K562 (cell line): ENCODE measurements at regions not wholly inside any gene's neighbourhood (a gene's known extent, or its start where the extent isn't known, plus 50 kb on each side); places are given as distances from the start of the nearest gene placed in this dataset.
"Not testable (repeated sequence)": the region's sequence is repeated elsewhere in the genome, so short reads cannot be mapped to it uniquely, and the experiment has no call there.

Source experiments
- ATAC-seq: fragments of 200-7000 bp; cut with Tn5 transposase; 3 replicates; pipeline ENCODE4 v1.9.1; 2020; ENCODE audit warnings: moderate library complexity
- BruUV-seq: library from RNA; stranded (reverse); fragments of 400-500 nt; replicated peaks from 2 replicates; lab custom pipeline; 2021; lab: Mats Ljungman, UMichigan
- CTCF ChIA-PET: fragments of 300-600 bp; formaldehyde crosslinking; extraction: SDS; loops from one replicate; lab custom pipeline; 2021; ENCODE audit warnings: low intra/inter-chr PET ratio; lab: Yijun Ruan, JAX
- POLR2A ChIA-PET: fragments of 300-600, 350-650 bp; sonication (Branson Sonifier 250); formaldehyde crosslinking; extraction: SDS; loops from one replicate; lab custom pipeline; 2021; ENCODE audit warnings: antibody characterized with exemption, inconsistent platforms; lab: Yijun Ruan, JAX
- DNase-seq, 4 experiments: peaks; one replicate each; pipeline versions ENCODE4 v3.0.0 to v3.0.0-alpha.2; 2011 to 2018; ENCODE audit warnings: low spot score in 3 of 4, mixed read lengths in 3 of 4; ENCODE audit errors: extremely low read depth in 1 of 4
- FAIRE-seq: peaks from 2 replicates; lab custom pipeline; 2011; peaks lifted over from hg19 to GRCh38; lab: Jason Lieb, UNC
- H2AFZ ChIP-seq: 2 replicates; pipeline ENCODE4 v1.6.0; 2011; ENCODE audit warnings: low read depth, low read length, control low read depth, inconsistent platforms
- H3K27ac ChIP-seq: fragments of 200-600 bp; 3 replicates; pipeline ENCODE4 v1.8.0; 2011; ENCODE audit warnings: low read depth, mild to moderate bottlenecking, control low read depth, inconsistent platforms, low read length, moderate library complexity, mixed read lengths; ENCODE audit errors: extremely low read depth
- H3K27me3 ChIP-seq, 2 experiments: fragments of 300-600 bp in 1 of 2; 2 replicates in 1 of 2; 3 replicates in 1 of 2; pipeline versions ENCODE4 v1.6.0 to v1.8.0; 2011; ENCODE audit warnings: inconsistent platforms in 2 of 2, low read length in 2 of 2, mild to moderate bottlenecking in 1 of 2, mixed read lengths in 1 of 2, moderate library complexity in 1 of 2; ENCODE audit not compliant: control insufficient read depth in 2 of 2, insufficient read depth in 2 of 2
- H3K36me3 ChIP-seq: fragments of 300-600 bp; 3 replicates; pipeline ENCODE4 v1.8.0; 2011; ENCODE audit warnings: mild to moderate bottlenecking, low read length, inconsistent platforms; ENCODE audit not compliant: control insufficient read depth, insufficient read depth
- H3K4me1 ChIP-seq, 2 experiments: fragments of 200-600 bp in 1 of 2; replicated peaks in 1 of 2; 2 replicates in 1 of 2; 3 replicates in 1 of 2; pipeline versions ENCODE4 v1.5.1 to v1.8.0; 2011; ENCODE audit warnings: inconsistent platforms in 2 of 2, low read length in 2 of 2, mild to moderate bottlenecking in 1 of 2, mixed read lengths in 1 of 2, moderate library complexity in 1 of 2; ENCODE audit not compliant: control insufficient read depth in 2 of 2, insufficient read depth in 2 of 2
- H3K4me2 ChIP-seq: 2 replicates; pipeline ENCODE4 v1.6.1; 2011; ENCODE audit warnings: low read length, control low read depth, inconsistent platforms, mixed read lengths; ENCODE audit not compliant: insufficient read depth
- H3K4me3 ChIP-seq: fragments of 200-600 bp; sonication (generic), shearing (Covaris generic); 2 replicates; pipeline ENCODE4 v1.5.1; 2016; ENCODE audit warnings: control low read depth, inconsistent platforms
- H3K79me2 ChIP-seq: fragments of 200-600 bp; 3 replicates; pipeline ENCODE4 v1.8.0; 2011; ENCODE audit warnings: low read length, inconsistent platforms; ENCODE audit not compliant: control insufficient read depth, insufficient read depth
- H3K9ac ChIP-seq, 2 experiments: 2 replicates each; pipeline versions ENCODE4 v1.6.0 to v1.6.1; 2011; ENCODE audit warnings: low read depth in 2 of 2, low read length in 2 of 2, control low read depth in 1 of 2, inconsistent platforms in 1 of 2, mild to moderate bottlenecking in 1 of 2, mixed read lengths in 1 of 2; ENCODE audit not compliant: insufficient read depth in 1 of 2
- H3K9me1 ChIP-seq: one replicate; pipeline ENCODE4 v1.6.0; 2011; ENCODE audit warnings: inconsistent platforms, mild to moderate bottlenecking, low read length, moderate library complexity; ENCODE audit not compliant: control insufficient read depth, insufficient read depth
- H3K9me3 ChIP-seq: replicated peaks from 2 replicates; pipeline ENCODE4 v1.5.1; 2011; ENCODE audit warnings: low read depth, low read length, inconsistent platforms; ENCODE audit not compliant: control insufficient read depth, insufficient read depth
- H4K20me1 ChIP-seq: replicated peaks from 2 replicates; pipeline ENCODE4 v1.6.1; 2011; ENCODE audit warnings: low read length, inconsistent platforms, mixed read lengths; ENCODE audit not compliant: control insufficient read depth, insufficient read depth
- ASH1L ChIP-seq: fragments of 450-650 bp; IDR thresholded peaks from 2 replicates; pipeline ENCODE4 v1.6.1; 2018; ENCODE audit warnings: borderline replicate concordance, mild to moderate bottlenecking, low read depth; ENCODE audit not compliant: partially characterized antibody
- ATF1 ChIP-seq, 2 experiments: fragments of 450-650 bp in 1 of 2; IDR thresholded peaks; 2 replicates each; pipeline ENCODE4 v1.6.1; 2016; ENCODE audit warnings: missing compliant biosample characterization in 1 of 2, missing genetic modification characterization in 1 of 2
- ELK3 ChIP-seq: fragments of 450-650 bp; formaldehyde crosslinking; IDR thresholded peaks from 2 replicates; pipeline ENCODE4 v1.4.0; 2020; ENCODE audit warnings: mild to moderate bottlenecking
- HNRNPH1 ChIP-seq: fragments of 200-400 bp; formaldehyde crosslinking; optimal IDR thresholded peaks from 2 replicates; pipeline ENCODE3; 2017; ENCODE audit warnings: low read depth, mild to moderate bottlenecking, low read length, moderate library complexity
- ZNF140 ChIP-seq: fragments of 250-450 bp; sonication (Bioruptor Pico); IDR thresholded peaks from 2 replicates; pipeline ENCODE4 v1.8.0; 2021; ENCODE audit warnings: moderate library complexity, mild to moderate bottlenecking, inconsistent platforms
- ZNF146 ChIP-seq: IDR thresholded peaks from one replicate; pipeline ENCODE4 v1.6.1; 2018; ENCODE audit warnings: missing compliant biosample characterization; ENCODE audit not compliant: unreplicated experiment
- ZNF445 ChIP-seq: fragments of 250-450 bp; sonication (Bioruptor Pico); IDR thresholded peaks from 2 replicates; pipeline ENCODE4 v1.4.0; 2020; ENCODE audit warnings: low read depth, mild to moderate bottlenecking, moderate library complexity
- WGBS: fragments of 100-300 bp; shearing (Covaris generic); methylation state at CpG from one replicate; pipeline ENCODE4 v1.1.6; 2016; ENCODE audit warnings: low coverage, mixed read lengths; ENCODE audit not compliant: insufficient coverage; ENCODE audit errors: missing lambda C conversion rate; 5-methylcytosine and 5-hydroxymethylcytosine counted together
- in situ Hi-C: fragments of 300-500 bp; cut with MboI; formaldehyde crosslinking; loops from 4 replicates; pipeline ENCODE4 v1.15.0; 2018; ENCODE audit warnings: inconsistent platforms, mixed read lengths
- intact Hi-C: fragments of 100-400 bp; cut with micrococcal nuclease; formaldehyde crosslinking; loops from 2 replicates; pipeline ENCODE4 v1.14.2; 2022

GRCh38 chr13:73520566-73521289 is 461.9 kb downstream of the KLF5 start:
- Histone ChIP-seq H3K36me3 (no peaks in the 10 kb centered on the region), H3K4me1 (no peaks in the 10 kb centered on the region), H4K20me1 (no peaks in the 10 kb centered on the region), H3K4me2 (no peak overlapping the region), H3K9ac (no peak overlapping the region), H3K9me1 (no peaks in the 10 kb centered on the region), H3K9me3 (no peaks in the 10 kb centered on the region), H3K27me3 (peaks cover 0 to 6% of the 10 kb centered on the region in 2 experiments; a peak in 2 of 5 replicates), H3K4me3 (no peak overlapping the region), H2AFZ (no peak overlapping the region), H3K27ac (no peak overlapping the region), H3K79me2 (no peaks in the 10 kb centered on the region)
- ChIA-PET CTCF (no interaction called here), POLR2A (no interaction called here)
- WGBS, result 0% methylated on average over 7 of the region's 8 CpGs
- FAIRE-seq (no peak), ATAC-seq (no peak), DNase-seq (no peak)
- intact Hi-C loops (no loop called here), in situ Hi-C loops (no loop called here)
- TF ChIP-seq ASH1L (no peak), ZNF140 (no peak), ATF1 (CRISPR knock-in tag; IDR thresholded peaks at IDR 0.05) (no peak), ATF1 (tag; IDR thresholded peaks at IDR 0.05) (no peak), ZNF445 (CRISPR knock-in tag) (no peak), ZNF146 (CRISPR knock-in tag) (no peak), ELK3 (CRISPR knock-in tag) (no peak), HNRNPH1 (no peak)
- no TSS peak for BruUV-seq

GRCh38 chr13:73520135-73520534 is 461.3 kb downstream of the KLF5 start:
- H3K9me3 ChIP-seq, H3K27me3 ChIP-seq, intact Hi-C loops, H3K9me1 ChIP-seq, H2AFZ ChIP-seq, DNase-seq, BruUV-seq, H3K4me3 ChIP-seq, H4K20me1 ChIP-seq, in situ Hi-C loops, H3K79me2 ChIP-seq, POLR2A ChIA-PET, ATAC-seq, H3K9ac ChIP-seq, CTCF ChIA-PET, FAIRE-seq, H3K4me1 ChIP-seq, H3K36me3 ChIP-seq, H3K4me2 ChIP-seq, H3K27ac ChIP-seq: not testable (repeated sequence)
- WGBS, result 0% methylated on average over 1 of the region's 2 CpGs
